HEK293 (cell line): ENCODE measurements at regions not wholly inside any gene's neighbourhood (a gene's known extent, or its start where the extent isn't known, plus 50 kb on each side); places are given as distances from the start of the nearest gene placed in this dataset.

Experiments used
- CTCF ChIA-PET: fragments of 350-600 bp; formaldehyde crosslinking; extraction: SDS; loops from one replicate; lab custom pipeline; 2021; ENCODE audit warnings: antibody characterized with exemption; lab: Yijun Ruan, JAX
- POLR2A ChIA-PET: fragments of 300-600 bp; formaldehyde crosslinking; extraction: SDS; loops from one replicate; lab custom pipeline; 2020; ENCODE audit warnings: antibody characterized with exemption, inconsistent platforms; lab: Yijun Ruan, JAX
- H3K27ac ChIP-seq: fragments of 200-500 bp; sonication (Bioruptor generic); 2 replicates; pipeline ENCODE4 v1.5.1; 2014; ENCODE audit warnings: low read depth, low read length, control low read depth, inconsistent platforms; ENCODE audit errors: extremely low read depth
- H3K36me3 ChIP-seq, 2 experiments: fragments of 200-500 bp in 1 of 2; sonication (Bioruptor generic) in 1 of 2; 1 replicate in 1 of 2; 2 replicates in 1 of 2; pipeline ENCODE4 v1.5.1; 2014 to 2017; ENCODE audit warnings: inconsistent platforms in 2 of 2, low read length in 2 of 2; ENCODE audit not compliant: control insufficient read depth in 2 of 2, insufficient read depth in 1 of 2
- H3K4me1 ChIP-seq: fragments of 200-500 bp; sonication (Bioruptor generic); 2 replicates; pipeline ENCODE4 v1.5.1; 2014; ENCODE audit warnings: mild to moderate bottlenecking, low read length, inconsistent platforms; ENCODE audit not compliant: control insufficient read depth, insufficient read depth
- H3K4me3 ChIP-seq: 2 replicates; pipeline ENCODE4 v1.5.1; 2011; ENCODE audit warnings: low read depth, mild to moderate bottlenecking, control low read depth, low read length, moderate library complexity
- H3K9me3 ChIP-seq: fragments of 200-500 bp; sonication (Bioruptor generic); 2 replicates; pipeline ENCODE4 v1.5.1; 2014; ENCODE audit warnings: low read depth, low read length, inconsistent platforms; ENCODE audit not compliant: control insufficient read depth, insufficient read depth
- SP2 ChIP-seq: fragments of 450-650 bp; formaldehyde crosslinking; IDR thresholded peaks from 2 replicates; pipeline ENCODE4 v1.5.1; 2016; ENCODE audit warnings: missing biosample characterization, missing genetic modification characterization
- SP3 ChIP-seq: fragments of 450-650 bp; formaldehyde crosslinking; IDR thresholded peaks from 2 replicates; pipeline ENCODE4 v1.5.1; 2016; ENCODE audit warnings: missing biosample characterization, missing genetic modification characterization
- SP7 ChIP-seq: fragments of 450-650 bp; formaldehyde crosslinking; IDR thresholded peaks from 2 replicates; pipeline ENCODE4 v1.5.1; 2016; ENCODE audit warnings: missing biosample characterization, missing genetic modification characterization
- ZFP41 ChIP-seq: fragments of 450-650 bp; formaldehyde crosslinking; IDR thresholded peaks from 2 replicates; pipeline ENCODE4 v1.5.1; 2016; ENCODE audit warnings: missing biosample characterization, missing genetic modification characterization, borderline replicate concordance
- ZNF157 ChIP-seq: fragments of 450-650 bp; formaldehyde crosslinking; IDR thresholded peaks from 2 replicates; pipeline ENCODE4 v1.5.1; 2016; ENCODE audit warnings: missing biosample characterization, missing genetic modification characterization
- ZNF16 ChIP-seq: fragments of 450-650 bp; formaldehyde crosslinking; IDR thresholded peaks from 2 replicates; pipeline ENCODE4 v1.5.1; 2016; ENCODE audit warnings: low read depth, missing biosample characterization, missing genetic modification characterization
- ZNF2 ChIP-seq: fragments of 450-650 bp; formaldehyde crosslinking; IDR thresholded peaks from 2 replicates; pipeline ENCODE4 v1.5.1; 2016; ENCODE audit warnings: missing biosample characterization, missing genetic modification characterization
- ZNF426 ChIP-seq: fragments of 450-650 bp; formaldehyde crosslinking; IDR thresholded peaks from 2 replicates; pipeline ENCODE4 v1.5.1; 2017; ENCODE audit warnings: missing biosample characterization, missing genetic modification characterization, mild to moderate bottlenecking, inconsistent platforms, moderate library complexity
- ZNF449 ChIP-seq: fragments of 450-650 bp; formaldehyde crosslinking; IDR thresholded peaks from 2 replicates; pipeline ENCODE4 v1.5.1; 2017; ENCODE audit warnings: missing biosample characterization, mild to moderate bottlenecking, missing genetic modification characterization, moderate library complexity
- ZNF561 ChIP-seq: fragments of 450-650 bp; IDR thresholded peaks from 2 replicates; pipeline ENCODE4 v1.5.1; 2018; ENCODE audit warnings: missing biosample characterization, missing genetic modification characterization, borderline replicate concordance
- ZNF585B ChIP-seq: fragments of 450-650 bp; formaldehyde crosslinking; IDR thresholded peaks from 2 replicates; pipeline ENCODE4 v1.5.1; 2016; ENCODE audit warnings: missing biosample characterization, missing genetic modification characterization
- ZNF639 ChIP-seq: fragments of 450-650 bp; formaldehyde crosslinking; IDR thresholded peaks from 2 replicates; pipeline ENCODE4 v1.5.1; 2016; ENCODE audit warnings: missing biosample characterization, missing genetic modification characterization
- ZNF692 ChIP-seq: fragments of 450-650 bp; formaldehyde crosslinking; IDR thresholded peaks from 2 replicates; pipeline ENCODE4 v1.5.1; 2016; ENCODE audit warnings: missing biosample characterization, missing genetic modification characterization
- ZNF704 ChIP-seq: fragments of 450-650 bp; formaldehyde crosslinking; IDR thresholded peaks from 2 replicates; pipeline ENCODE4 v1.5.1; 2016; ENCODE audit warnings: missing biosample characterization, missing genetic modification characterization
- TF ChIP-seq, protein P1 (sequence below): IDR thresholded peaks from 2 replicates; pipeline ENCODE4 v1.6.1; 2011; ENCODE audit warnings: mild to moderate bottlenecking, low read depth, low read length, borderline replicate concordance
- TF ChIP-seq, protein P2 (sequence below): fragments of 450-650 bp; formaldehyde crosslinking; IDR thresholded peaks from 2 replicates; pipeline ENCODE4 v1.5.1; 2016; ENCODE audit warnings: missing biosample characterization, missing genetic modification characterization

- H3K27ac ChIP-seq: no peak overlapping the region
- no peaks in the 10 kb centered on the region for H3K9me3 ChIP-seq
- no peaks in the 10 kb centered on the region for H3K36me3 ChIP-seq
- ChIA-PET POLR2A (no interaction called here), CTCF (no interaction called here)
- TF ChIP-seq ZNF157 (tag by site-specific recombination) (no peak), ZFP41 (no peak)
- no peaks in the 10 kb centered on the region for H3K4me1 ChIP-seq
- no peak overlapping the region for H3K4me3 ChIP-seq
Measured at GRCh38 chr2:196538189-196538588, 101.3 kb upstream of the CCDC150 start.

- H3K4me3 ChIP-seq: no peak overlapping the region
- ChIA-PET CTCF (no interaction called here), POLR2A (no interaction called here)
- no peaks in the 10 kb centered on the region for H3K9me3 ChIP-seq
- TF ChIP-seq SP2 (tag by site-specific recombination): no peak
- TF ChIP-seq, protein P1, sequence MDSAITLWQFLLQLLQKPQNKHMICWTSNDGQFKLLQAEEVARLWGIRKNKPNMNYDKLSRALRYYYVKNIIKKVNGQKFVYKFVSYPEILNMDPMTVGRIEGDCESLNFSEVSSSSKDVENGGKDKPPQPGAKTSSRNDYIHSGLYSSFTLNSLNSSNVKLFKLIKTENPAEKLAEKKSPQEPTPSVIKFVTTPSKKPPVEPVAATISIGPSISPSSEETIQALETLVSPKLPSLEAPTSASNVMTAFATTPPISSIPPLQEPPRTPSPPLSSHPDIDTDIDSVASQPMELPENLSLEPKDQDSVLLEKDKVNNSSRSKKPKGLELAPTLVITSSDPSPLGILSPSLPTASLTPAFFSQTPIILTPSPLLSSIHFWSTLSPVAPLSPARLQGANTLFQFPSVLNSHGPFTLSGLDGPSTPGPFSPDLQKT: no peak
- TF ChIP-seq ZNF585B (tag by site-specific recombination): no peak
- TF ChIP-seq ZNF704: no peak
- TF ChIP-seq, protein P2, sequence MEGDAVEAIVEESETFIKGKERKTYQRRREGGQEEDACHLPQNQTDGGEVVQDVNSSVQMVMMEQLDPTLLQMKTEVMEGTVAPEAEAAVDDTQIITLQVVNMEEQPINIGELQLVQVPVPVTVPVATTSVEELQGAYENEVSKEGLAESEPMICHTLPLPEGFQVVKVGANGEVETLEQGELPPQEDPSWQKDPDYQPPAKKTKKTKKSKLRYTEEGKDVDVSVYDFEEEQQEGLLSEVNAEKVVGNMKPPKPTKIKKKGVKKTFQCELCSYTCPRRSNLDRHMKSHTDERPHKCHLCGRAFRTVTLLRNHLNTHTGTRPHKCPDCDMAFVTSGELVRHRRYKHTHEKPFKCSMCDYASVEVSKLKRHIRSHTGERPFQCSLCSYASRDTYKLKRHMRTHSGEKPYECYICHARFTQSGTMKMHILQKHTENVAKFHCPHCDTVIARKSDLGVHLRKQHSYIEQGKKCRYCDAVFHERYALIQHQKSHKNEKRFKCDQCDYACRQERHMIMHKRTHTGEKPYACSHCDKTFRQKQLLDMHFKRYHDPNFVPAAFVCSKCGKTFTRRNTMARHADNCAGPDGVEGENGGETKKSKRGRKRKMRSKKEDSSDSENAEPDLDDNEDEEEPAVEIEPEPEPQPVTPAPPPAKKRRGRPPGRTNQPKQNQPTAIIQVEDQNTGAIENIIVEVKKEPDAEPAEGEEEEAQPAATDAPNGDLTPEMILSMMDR: no peak
- TF ChIP-seq ZNF2: no peak
- TF ChIP-seq ZNF16 (tag by site-specific recombination): no peak
- TF ChIP-seq ZNF639 (tag by site-specific recombination): no peak
- TF ChIP-seq SP3 (tag by site-specific recombination): no peak
- no peak for TF ChIP-seq ZNF561 (tag by site-specific recombination)
- no peak for TF ChIP-seq SP7 (tag by site-specific recombination)
- no peak for TF ChIP-seq ZNF692
- no peaks in the 10 kb centered on the region for H3K36me3 ChIP-seq
- no peaks in the 10 kb centered on the region for H3K4me1 ChIP-seq
- H3K27ac ChIP-seq: no peak overlapping the region
Measured at GRCh38 chr2:196538646-196539045, 100.9 kb upstream of the CCDC150 start.

GRCh38 chr2:196544906-196545433, 94.5 kb upstream of the CCDC150 start:
- Histone ChIP-seq H3K36me3 (no peaks in the 10 kb centered on the region), H3K4me3 (no peak overlapping the region), H3K9me3 (no peaks in the 10 kb centered on the region), H3K27ac (no peak overlapping the region), H3K4me1 (peaks cover 4% of the 10 kb centered on the region; the same call in 1 of the 2 replicates)
- CTCF ChIA-PET: interaction anchor here (0.5 kb wide), 1 partner anchor 93 kb away, joined by 4 read pairs; no protein-coding TSS in a partner anchor
- POLR2A ChIA-PET: no interaction called here
- TF ChIP-seq ZNF426 (no peak), ZNF449 (tag by site-specific recombination) (peak; percentile 82; the same call in 1 of the 2 replicates)
